ENCODE measurements at regions not wholly inside any gene's neighbourhood (a gene's known extent, or its start where the extent isn't known, plus 50 kb on each side); places are given as distances from the start of the nearest gene placed in this dataset.

DNA sequence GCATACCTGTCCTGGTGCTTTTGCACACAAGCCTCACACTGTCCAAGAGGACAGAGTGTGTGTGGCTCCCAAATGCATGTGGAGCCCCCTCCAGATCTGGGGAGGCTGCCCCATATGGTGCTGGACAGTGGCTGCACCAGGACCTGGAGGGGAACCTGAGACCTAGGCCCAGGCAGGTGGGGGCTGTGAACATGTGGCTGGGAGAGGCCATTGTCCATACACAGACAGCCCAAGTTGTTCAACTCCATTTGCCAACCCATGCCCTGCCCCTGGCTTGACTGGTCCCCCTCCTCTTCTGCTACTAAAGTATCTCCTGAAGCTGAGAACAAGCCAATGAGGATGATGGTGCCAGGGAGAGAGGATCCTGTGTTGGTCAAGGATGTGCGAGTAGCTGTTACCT lies 94.0 kb downstream of the ING1 start:
- TF ChIP-seq, protein P1, sequence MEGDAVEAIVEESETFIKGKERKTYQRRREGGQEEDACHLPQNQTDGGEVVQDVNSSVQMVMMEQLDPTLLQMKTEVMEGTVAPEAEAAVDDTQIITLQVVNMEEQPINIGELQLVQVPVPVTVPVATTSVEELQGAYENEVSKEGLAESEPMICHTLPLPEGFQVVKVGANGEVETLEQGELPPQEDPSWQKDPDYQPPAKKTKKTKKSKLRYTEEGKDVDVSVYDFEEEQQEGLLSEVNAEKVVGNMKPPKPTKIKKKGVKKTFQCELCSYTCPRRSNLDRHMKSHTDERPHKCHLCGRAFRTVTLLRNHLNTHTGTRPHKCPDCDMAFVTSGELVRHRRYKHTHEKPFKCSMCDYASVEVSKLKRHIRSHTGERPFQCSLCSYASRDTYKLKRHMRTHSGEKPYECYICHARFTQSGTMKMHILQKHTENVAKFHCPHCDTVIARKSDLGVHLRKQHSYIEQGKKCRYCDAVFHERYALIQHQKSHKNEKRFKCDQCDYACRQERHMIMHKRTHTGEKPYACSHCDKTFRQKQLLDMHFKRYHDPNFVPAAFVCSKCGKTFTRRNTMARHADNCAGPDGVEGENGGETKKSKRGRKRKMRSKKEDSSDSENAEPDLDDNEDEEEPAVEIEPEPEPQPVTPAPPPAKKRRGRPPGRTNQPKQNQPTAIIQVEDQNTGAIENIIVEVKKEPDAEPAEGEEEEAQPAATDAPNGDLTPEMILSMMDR (conservative IDR thresholded peaks at IDR 0.05; ENCODE audit: low read depth, low read length) = no peak
- no peak for TF ChIP-seq EZH2 (IDR thresholded peaks at IDR 0.05; ENCODE audit: low read length, unreplicated experiment)
- TF ChIP-seq EZH2phosphoT487 (IDR thresholded peaks at IDR 0.05; ENCODE audit: borderline replicate concordance, low read length) = no peak

All from PC-3 (cell line).